Fibroblast of lung (primary cell): ENCODE measurements at regions not wholly inside any gene's neighbourhood (a gene's known extent, or its start where the extent isn't known, plus 50 kb on each side); places are given as distances from the start of the nearest gene placed in this dataset.

Experiments used
- EZH2 ChIP-seq: IDR thresholded peaks from 2 replicates; pipeline ENCODE4 v1.5.1; 2012; ENCODE audit warnings: low read length, control low read depth, mild to moderate bottlenecking; ENCODE audit errors: missing control alignments
- TF ChIP-seq, protein P1 (sequence below), 2 donors: IDR thresholded peaks in 1 of 2; conservative IDR thresholded peaks in 1 of 2; 1 replicate in 1 of 2; 2 replicates in 1 of 2; pipeline ENCODE4 v1.5.1; 2011 to 2012; ENCODE audit warnings: low read length in 2 of 2, control low read depth in 1 of 2, inconsistent platforms in 1 of 2, low read depth in 1 of 2, mild to moderate bottlenecking in 1 of 2

DNA sequence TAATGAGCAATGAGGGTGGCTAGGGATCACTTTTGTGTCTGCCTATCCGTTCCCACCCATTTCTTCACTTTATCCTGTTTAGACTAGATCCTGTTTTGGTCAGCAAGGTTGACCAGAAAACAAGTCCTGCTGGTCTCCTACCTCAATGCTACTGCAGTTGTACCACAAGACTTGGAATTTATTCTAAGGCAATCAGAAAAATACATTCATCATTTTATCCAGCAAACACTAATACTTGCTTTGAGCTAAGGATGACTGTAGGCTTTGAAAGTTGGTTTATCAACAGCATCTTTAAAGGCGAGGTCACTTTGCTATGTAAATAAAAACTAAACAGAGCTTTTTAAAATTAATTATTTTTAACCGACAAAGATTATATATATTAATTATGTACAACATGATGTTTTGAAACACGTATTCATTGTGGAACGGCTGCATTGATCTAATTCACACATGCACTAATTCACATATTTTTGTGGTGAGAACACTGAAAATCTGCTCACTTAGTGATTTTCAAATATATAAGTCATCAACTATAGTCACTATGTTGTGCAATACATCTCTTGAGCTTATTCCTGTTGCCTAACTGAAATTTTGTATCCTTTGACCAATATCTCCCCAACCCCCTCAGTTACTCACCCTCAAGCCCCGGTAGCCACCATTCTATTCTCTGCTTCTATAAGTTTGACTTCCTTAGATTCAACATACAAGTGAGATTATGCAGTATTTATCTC, 125.9 kb upstream of the HS3ST3A1 start:
- TF ChIP-seq EZH2 = no peak
- TF ChIP-seq, protein P1, sequence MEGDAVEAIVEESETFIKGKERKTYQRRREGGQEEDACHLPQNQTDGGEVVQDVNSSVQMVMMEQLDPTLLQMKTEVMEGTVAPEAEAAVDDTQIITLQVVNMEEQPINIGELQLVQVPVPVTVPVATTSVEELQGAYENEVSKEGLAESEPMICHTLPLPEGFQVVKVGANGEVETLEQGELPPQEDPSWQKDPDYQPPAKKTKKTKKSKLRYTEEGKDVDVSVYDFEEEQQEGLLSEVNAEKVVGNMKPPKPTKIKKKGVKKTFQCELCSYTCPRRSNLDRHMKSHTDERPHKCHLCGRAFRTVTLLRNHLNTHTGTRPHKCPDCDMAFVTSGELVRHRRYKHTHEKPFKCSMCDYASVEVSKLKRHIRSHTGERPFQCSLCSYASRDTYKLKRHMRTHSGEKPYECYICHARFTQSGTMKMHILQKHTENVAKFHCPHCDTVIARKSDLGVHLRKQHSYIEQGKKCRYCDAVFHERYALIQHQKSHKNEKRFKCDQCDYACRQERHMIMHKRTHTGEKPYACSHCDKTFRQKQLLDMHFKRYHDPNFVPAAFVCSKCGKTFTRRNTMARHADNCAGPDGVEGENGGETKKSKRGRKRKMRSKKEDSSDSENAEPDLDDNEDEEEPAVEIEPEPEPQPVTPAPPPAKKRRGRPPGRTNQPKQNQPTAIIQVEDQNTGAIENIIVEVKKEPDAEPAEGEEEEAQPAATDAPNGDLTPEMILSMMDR (conservative IDR thresholded peaks at IDR 0.05 in 1 of 2, IDR thresholded peaks at IDR 0.05 in 1 of 2; ENCODE audit: low read depth in 1 of 2, low read length in 2 of 2) = no peak
